Heart right ventricle (tissue), 16 donors: ENCODE measurements at regions not wholly inside any gene's neighbourhood (a gene's known extent, or its start where the extent isn't known, plus 50 kb on each side); places are given as distances from the start of the nearest gene placed in this dataset.
A peak's percentile ranks its signal among the peaks of the same experiment; 100 is the strongest.

Source experiments
- ATAC-seq, 8 donors: fragments of 200-7000 bp; cut with Tn5 transposase; one replicate each; pipeline ENCODE4 v1.9.1; 2020; ENCODE audit warnings: mild to moderate bottlenecking in 8 of 8, moderate library complexity in 8 of 8, moderate number of reproducible peaks in 1 of 8
- DNase-seq, 2 donors: peaks; one replicate each; pipeline ENCODE4 v3.0.0-alpha.2; 2020
- H3K27ac ChIP-seq, 10 donors: fragments of 200-600 bp; sonication (generic) in 2 of 10; one replicate each; pipeline versions ENCODE4 v1.5.0 to v1.8.0; 2020 to 2022; ENCODE audit warnings: mild to moderate bottlenecking in 3 of 10
- H3K27me3 ChIP-seq, 7 donors: fragments of 200-600 bp; one replicate each; pipeline ENCODE4 v1.8.0; 2021 to 2022; ENCODE audit warnings: mild to moderate bottlenecking in 2 of 7
- H3K36me3 ChIP-seq, 9 donors: fragments of 200-600 bp; sonication (generic) in 1 of 9; one replicate each; pipeline versions ENCODE4 v1.5.0 to v1.8.0; 2020 to 2022; ENCODE audit warnings: mild to moderate bottlenecking in 2 of 9
- H3K4me1 ChIP-seq, 9 donors: fragments of 200-600 bp; sonication (generic) in 1 of 9; one replicate each; pipeline versions ENCODE4 v1.5.0 to v1.8.0; 2020 to 2022; ENCODE audit warnings: mild to moderate bottlenecking in 4 of 9
- H3K4me3 ChIP-seq, 10 donors: fragments of 200-600 bp; sonication (generic) in 2 of 10; one replicate each; pipeline versions ENCODE4 v1.5.0 to v1.8.0; 2020 to 2022; ENCODE audit warnings: mild to moderate bottlenecking in 7 of 10, moderate library complexity in 2 of 10
- H3K9me3 ChIP-seq, 11 donors: fragments of 200-600 bp in 10 of 11; sonication (generic) in 2 of 11; one replicate each; pipeline versions ENCODE4 v1.5.0 to v1.8.0; 2013 to 2022; ENCODE audit warnings: mild to moderate bottlenecking in 2 of 11, control low read depth in 1 of 11, moderate library complexity in 1 of 11
- CTCF ChIP-seq, 9 donors: fragments of 200-600 bp; sonication (generic) in 2 of 9; IDR thresholded peaks; one replicate each; pipeline versions ENCODE4 v1.5.0 to v1.8.0; 2021 to 2022; ENCODE audit warnings: antibody characterized with exemption in 9 of 9, mild to moderate bottlenecking in 5 of 9, moderate library complexity in 1 of 9
- WGBS, 2 donors: extraction: QIAGEN DNeasy Blood & Tissue Kit; methylation state at CpG; one replicate each; pipeline ENCODE4 v1.1.7; 2013; ENCODE audit warnings: inconsistent platforms in 1 of 2; 5-methylcytosine and 5-hydroxymethylcytosine counted together
- intact Hi-C, 10 donors: fragments of 100-400 bp; cut with DNase I; formaldehyde crosslinking; loops; one replicate each; pipeline versions ENCODE4 v1.11.1 to v1.14.2; 2022
- donor health status: Arrhythmogenic right ventricular cardiomyopathy.
- donor health status: ischemic (EF 13 %, LVEDD 7.1; RV severe dilation, severe dysfunction).
- donor health status: healthy with polysubstance abuse.
- donor health status: DM: no; HTN: yes; CAD: no.
- donor health status: DM: no; HTN: no; CAD: no.
- donor health status: ischemic (EF 25% LVEDD 6.9; RV normal size, moderate dysfunction).
- donor health status: ischemic (EF 25% LVEDD 5.7; RV mildly dilated, moderate dysfunction).
- donor health status: healthy.
- donor health status: DM: yes; HTN: yes; CAD: no.
- donor health status: Ischemic cardiomyopathy.
- donor health status: ischemic (EF 35%, LVEDD 5.7; RV mildly dilated, moderate dysfunction).
- donor health status: nonischemic (EF 11% LVEDD 7.7; RV severe dilation, severe dysfunction).
- donor health status: DM: yes; HTN: yes; CAD: no.
- donor health status: PGD.
- donor health status: ischemic (EF 29% LVEDD 5.4; RV normal size, mild dysfunction).
- donor health status: nonischemic (EF 23%, LVEDD 6.1; RV moderate dilation, normal function).

- intact Hi-C loops: loop anchor here in 3 of 10 donors (5.0 to 10.0 kb wide), 2 partner anchors 282 to 285 kb away; no protein-coding TSS in a partner anchor
- no peaks in the 10 kb centered on the region for H3K36me3 ChIP-seq
- no peaks in the 10 kb centered on the region for H3K4me1 ChIP-seq
- H3K4me3 ChIP-seq: no peak overlapping the region
- no peaks in the 10 kb centered on the region for H3K27me3 ChIP-seq
- no peaks in the 10 kb centered on the region for H3K9me3 ChIP-seq
- H3K27ac ChIP-seq: no peak overlapping the region
- no peak for ATAC-seq
- 82 to 90% methylated on average over 4 of the region's 4 CpGs for WGBS, 2 donors
- TF ChIP-seq CTCF (IDR thresholded peaks at IDR 0.05): no peak
- DNase-seq: no peak
Observed at GRCh38 chr2:84029903-84030575, 429.0 kb downstream of the SUCLG1 start.

GRCh38 chr2:84026818-84027217 lies 432.3 kb downstream of the SUCLG1 start:
- no peak overlapping the region for H3K27ac ChIP-seq
- WGBS, 2 donors: 85 to 88% methylated on average over 3 of the region's 3 CpGs
- H3K9me3 ChIP-seq: no peaks in the 10 kb centered on the region
- no peak overlapping the region for H3K4me3 ChIP-seq
- intact Hi-C loops: loop anchor here in 4 of 10 donors (1.0 to 10.0 kb wide), 3 partner anchors 11 to 288 kb away; no protein-coding TSS in a partner anchor
- ATAC-seq (no peak), DNase-seq (no peak)
- no peaks in the 10 kb centered on the region for H3K4me1 ChIP-seq
- no peaks in the 10 kb centered on the region for H3K36me3 ChIP-seq
- H3K27me3 ChIP-seq: no peaks in the 10 kb centered on the region
- no peak for TF ChIP-seq CTCF (IDR thresholded peaks at IDR 0.05)

GRCh38 chr2:84022810-84023431 lies 436.2 kb downstream of the SUCLG1 start:
- peaks cover 0 to 2% (median 0%) of the 10 kb centered on the region in 11 donors for H3K9me3 ChIP-seq
- DNase-seq (peak in 1 of 2 donors; percentile 18), ATAC-seq (no peak)
- no peaks in the 10 kb centered on the region for H3K36me3 ChIP-seq
- no peaks in the 10 kb centered on the region for H3K27me3 ChIP-seq
- no peaks in the 10 kb centered on the region for H3K4me1 ChIP-seq
- 40 to 43% methylated on average over 5 of the region's 5 CpGs for WGBS, 2 donors
- no peak overlapping the region for H3K27ac ChIP-seq
- no peak overlapping the region for H3K4me3 ChIP-seq
- intact Hi-C loops: loop anchor here in 9 of 10 donors (1.0 to 10.0 kb wide), 4 partner anchors 279 to 292 kb away; no protein-coding TSS in a partner anchor
- peak in 8 of 9 donors; percentile 19 to 72 (median 64) for TF ChIP-seq CTCF (IDR thresholded peaks at IDR 0.05)

- peaks cover 0 to 10% (median 0%) of the 10 kb centered on the region in 11 donors for H3K9me3 ChIP-seq
- intact Hi-C loops: no loop called here
- H3K4me1 ChIP-seq: no peaks in the 10 kb centered on the region
- ATAC-seq (no peak), DNase-seq (no peak)
- H3K4me3 ChIP-seq: no peak overlapping the region
- no peaks in the 10 kb centered on the region for H3K36me3 ChIP-seq
- no peak overlapping the region for H3K27ac ChIP-seq
- no peak for TF ChIP-seq CTCF (IDR thresholded peaks at IDR 0.05)
- no peaks in the 10 kb centered on the region for H3K27me3 ChIP-seq
Observed at GRCh38 chr2:84017010-84017409, 442.1 kb downstream of the SUCLG1 start.
